Peyer's patch (tissue), 4 donors: ENCODE measurements at regions not wholly inside any gene's neighbourhood (a gene's known extent, or its start where the extent isn't known, plus 50 kb on each side); places are given as distances from the start of the nearest gene placed in this dataset.

ENCODE experiments used
- DNase-seq, 3 donors: peaks; one replicate each; pipeline ENCODE4 v3.0.0-alpha.2; 2017 to 2019
- H3K27ac ChIP-seq, 4 donors: fragments of 200-600 bp; sonication (generic); one replicate each; pipeline ENCODE4 v1.5.1; 2016 to 2019
- H3K27me3 ChIP-seq, 2 donors: fragments of 200-600 bp; sonication (generic); one replicate each; pipeline ENCODE4 v1.5.1; 2019
- H3K36me3 ChIP-seq, 3 donors: fragments of 200-600 bp; sonication (generic); one replicate each; pipeline ENCODE4 v1.5.1; 2016 to 2019
- H3K4me1 ChIP-seq, 4 donors: fragments of 200-600 bp; sonication (generic); one replicate each; pipeline ENCODE4 v1.5.1; 2016 to 2019
- H3K4me3 ChIP-seq, 4 donors: fragments of 200-600 bp; sonication (generic); 1 replicate in 3 of 4; 2 replicates in 1 of 4; pipeline ENCODE4 v1.5.1; 2016 to 2019; ENCODE audit warnings: mild to moderate bottlenecking in 1 of 4
- H3K9me3 ChIP-seq, 4 donors: fragments of 200-600 bp; sonication (generic); one replicate each; pipeline ENCODE4 v1.5.1; 2016 to 2019; ENCODE audit warnings: mild to moderate bottlenecking in 1 of 4
- CTCF ChIP-seq, 6 experiments: fragments of 450-650 bp in 4 of 6; fragments of 200-600 bp in 2 of 6; sonication (generic) in 1 of 6; IDR thresholded peaks; one replicate each; pipeline ENCODE4 v1.5.1; 2017 to 2019; ENCODE audit warnings: antibody characterized with exemption in 6 of 6, mild to moderate bottlenecking in 3 of 6, moderate library complexity in 1 of 6
- POLR2A ChIP-seq, 2 donors: fragments of 450-650 bp; IDR thresholded peaks; one replicate each; pipeline ENCODE4 v1.5.1; 2017; ENCODE audit warnings: antibody characterized with exemption in 2 of 2, mild to moderate bottlenecking in 2 of 2, moderate library complexity in 2 of 2

DNA sequence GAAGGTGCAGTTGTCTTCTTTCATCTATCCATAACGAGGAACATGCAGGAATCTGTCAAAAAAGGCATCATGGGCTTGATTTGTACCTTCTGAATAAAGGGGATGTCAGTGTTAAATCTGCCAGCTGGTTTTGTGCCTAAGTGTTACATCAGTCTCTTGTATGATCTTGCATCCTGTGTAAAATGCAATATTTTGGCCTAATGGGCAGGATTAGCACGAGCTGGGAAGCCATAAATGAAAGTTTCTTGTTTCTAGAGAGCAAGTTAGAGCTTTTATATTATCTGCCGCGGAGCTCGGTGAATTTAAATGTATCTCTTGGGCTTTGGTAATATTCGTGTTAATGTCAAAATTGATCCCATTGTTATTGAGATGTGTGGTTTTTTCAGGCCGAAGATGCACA, 526.1 kb upstream of the WWC1 start:
- DNase-seq: no peak
- Histone ChIP-seq H3K4me3 (no peak overlapping the region), H3K36me3 (no peaks in the 10 kb centered on the region), H3K27me3 (no peaks in the 10 kb centered on the region), H3K4me1 (no peaks in the 10 kb centered on the region), H3K27ac (no peak overlapping the region), H3K9me3 (no peaks in the 10 kb centered on the region)
- TF ChIP-seq POLR2A (IDR thresholded peaks at IDR 0.05) (no peak), CTCF (IDR thresholded peaks at IDR 0.05) (no peak)

GRCh38 chr5:167766957-167767356, 524.5 kb upstream of the WWC1 start:
- TF ChIP-seq CTCF (IDR thresholded peaks at IDR 0.05) (no peak), POLR2A (IDR thresholded peaks at IDR 0.05) (no peak)
- Histone ChIP-seq H3K27me3 (no peaks in the 10 kb centered on the region), H3K4me3 (no peak overlapping the region), H3K27ac (no peak overlapping the region), H3K36me3 (no peaks in the 10 kb centered on the region), H3K4me1 (no peaks in the 10 kb centered on the region), H3K9me3 (no peaks in the 10 kb centered on the region)
- DNase-seq: no peak

DNA sequence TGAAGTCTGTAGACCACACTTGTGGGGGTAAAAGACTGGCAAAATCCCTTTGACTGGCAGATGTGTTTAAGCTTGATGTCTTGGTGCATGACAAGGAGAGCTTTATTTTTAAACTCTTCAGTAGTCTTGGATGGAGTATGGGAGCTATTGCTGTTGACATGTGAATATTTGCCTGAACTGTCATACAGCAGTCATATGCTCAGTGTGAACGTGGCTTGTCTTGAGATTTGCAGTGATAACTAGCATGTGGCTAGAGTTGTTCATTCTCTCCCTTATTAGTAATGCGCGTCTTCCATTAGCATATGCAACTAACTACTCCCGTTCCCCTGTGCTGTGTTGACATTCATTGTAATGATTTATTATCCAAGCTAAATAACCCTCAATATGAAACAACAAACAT, 523.6 kb upstream of the WWC1 start:
- H3K4me1 ChIP-seq: no peaks in the 10 kb centered on the region
- no peak for TF ChIP-seq CTCF (IDR thresholded peaks at IDR 0.05)
- no peak for TF ChIP-seq POLR2A (IDR thresholded peaks at IDR 0.05)
- no peak overlapping the region for H3K27ac ChIP-seq
- no peaks in the 10 kb centered on the region for H3K27me3 ChIP-seq
- H3K4me3 ChIP-seq: no peak overlapping the region
- no peak for DNase-seq
- no peaks in the 10 kb centered on the region for H3K9me3 ChIP-seq
- H3K36me3 ChIP-seq: no peaks in the 10 kb centered on the region

- H3K4me1 ChIP-seq: no peaks in the 10 kb centered on the region
- H3K36me3 ChIP-seq: no peaks in the 10 kb centered on the region
- no peak overlapping the region for H3K27ac ChIP-seq
- H3K9me3 ChIP-seq: no peaks in the 10 kb centered on the region
- no peaks in the 10 kb centered on the region for H3K27me3 ChIP-seq
- TF ChIP-seq CTCF (IDR thresholded peaks at IDR 0.05) (no peak), POLR2A (IDR thresholded peaks at IDR 0.05) (no peak)
- DNase-seq: no peak
- no peak overlapping the region for H3K4me3 ChIP-seq
Measured at GRCh38 chr5:167769846-167770413, 521.5 kb upstream of the WWC1 start.

DNA sequence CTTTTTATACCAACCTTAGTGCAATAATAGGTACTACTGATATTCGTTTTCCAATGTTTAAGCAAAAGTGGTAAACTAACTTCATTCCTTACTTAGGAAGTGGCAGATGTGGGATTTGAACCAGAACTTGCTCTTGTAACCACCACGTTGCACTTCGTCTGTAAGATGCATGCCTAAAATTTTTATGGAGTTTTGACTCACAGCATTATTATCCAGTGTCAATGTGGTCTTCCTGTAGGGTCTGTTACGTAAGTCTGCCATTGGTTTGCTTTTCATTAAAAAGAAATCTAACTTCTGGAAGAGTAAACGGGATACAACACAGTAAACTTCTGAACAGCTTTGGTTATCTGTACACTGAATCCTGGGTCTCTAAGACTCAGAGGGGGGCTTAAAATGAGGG, 521.0 kb upstream of the WWC1 start:
- TF ChIP-seq POLR2A (IDR thresholded peaks at IDR 0.05): no peak
- TF ChIP-seq CTCF (IDR thresholded peaks at IDR 0.05): no peak
- no peak overlapping the region for H3K4me3 ChIP-seq
- H3K27me3 ChIP-seq: no peaks in the 10 kb centered on the region
- H3K9me3 ChIP-seq: no peaks in the 10 kb centered on the region
- no peak for DNase-seq
- no peaks in the 10 kb centered on the region for H3K36me3 ChIP-seq
- no peak overlapping the region for H3K27ac ChIP-seq
- H3K4me1 ChIP-seq: no peaks in the 10 kb centered on the region

- Histone ChIP-seq H3K36me3 (no peaks in the 10 kb centered on the region), H3K4me3 (no peak overlapping the region), H3K4me1 (no peaks in the 10 kb centered on the region), H3K27me3 (no peaks in the 10 kb centered on the region), H3K27ac (no peak overlapping the region), H3K9me3 (no peaks in the 10 kb centered on the region)
- no peak for DNase-seq
- TF ChIP-seq CTCF (IDR thresholded peaks at IDR 0.05): no peak
- TF ChIP-seq POLR2A (IDR thresholded peaks at IDR 0.05): no peak
Measured at GRCh38 chr5:167771571-167771970, 519.9 kb upstream of the WWC1 start.
